GM18951 (cell line): ENCODE measurements at regions not wholly inside any gene's neighbourhood (a gene's known extent, or its start where the extent isn't known, plus 50 kb on each side); places are given as distances from the start of the nearest gene placed in this dataset.
"Not testable (repeated sequence)": the region's sequence is repeated elsewhere in the genome, so short reads cannot be mapped to it uniquely, and the experiment has no call there.

ENCODE experiments used
- POLR2A ChIP-seq: IDR thresholded peaks from 4 replicates; pipeline ENCODE4 v1.6.1; 2011; ENCODE audit warnings: mild to moderate bottlenecking; ENCODE audit not compliant: insufficient read length, insufficient read depth; ENCODE audit errors: extremely low read depth
- in situ Hi-C: fragments of 300-500 bp; cut with MboI; formaldehyde crosslinking; loops from one replicate; pipeline ENCODE4 v1.12.0; 2022; ENCODE audit warnings: low sequenced_read_pairs, mixed read lengths, inconsistent platforms; ENCODE audit not compliant: unreplicated experiment

- no peak for TF ChIP-seq POLR2A
- in situ Hi-C loops: no loop called here
Observed at GRCh38 chr10:109270173-109270572, 653.1 kb downstream of the XPNPEP1 start.

GRCh38 chr10:109264004-109264403 is 659.3 kb downstream of the XPNPEP1 start:
- in situ Hi-C loops: no loop called here
- TF ChIP-seq POLR2A: no peak

GRCh38 chr10:109261231-109261630 is 662.1 kb downstream of the XPNPEP1 start:
- in situ Hi-C loops: no loop called here
- no peak for TF ChIP-seq POLR2A

GRCh38 chr10:109259293-109259692 is 664.0 kb downstream of the XPNPEP1 start:
- no peak for TF ChIP-seq POLR2A

GRCh38 chr10:109253306-109253705 is 670.0 kb downstream of the XPNPEP1 start:
- in situ Hi-C loops: no loop called here
- TF ChIP-seq POLR2A: no peak

More at GRCh38 chr10:109259293-109259692, 664.0 kb downstream of the XPNPEP1 start:
- in situ Hi-C loops: no loop called here

- no peak for TF ChIP-seq POLR2A
- in situ Hi-C loops: no loop called here
Observed at GRCh38 chr10:109250152-109250551, 673.2 kb downstream of the XPNPEP1 start.

- in situ Hi-C loops: no loop called here
Observed at GRCh38 chr10:109247814-109248213, 675.5 kb downstream of the XPNPEP1 start.

GRCh38 chr10:109245821-109246220 is 677.5 kb downstream of the XPNPEP1 start:
- in situ Hi-C loops: no loop called here

More at GRCh38 chr10:109247814-109248213, 675.5 kb downstream of the XPNPEP1 start:
- TF ChIP-seq POLR2A: no peak

GRCh38 chr10:109239371-109239770 is 683.9 kb downstream of the XPNPEP1 start:
- no peak for TF ChIP-seq POLR2A
- in situ Hi-C loops: no loop called here

More at GRCh38 chr10:109245821-109246220, 677.5 kb downstream of the XPNPEP1 start:
- TF ChIP-seq POLR2A: no peak

- TF ChIP-seq POLR2A: no peak
- in situ Hi-C loops: no loop called here
Observed at GRCh38 chr10:109237682-109238081, 685.6 kb downstream of the XPNPEP1 start.

GRCh38 chr10:109237050-109237449 is 686.3 kb downstream of the XPNPEP1 start:
- in situ Hi-C loops: no loop called here
- no peak for TF ChIP-seq POLR2A

- in situ Hi-C loops: not testable (repeated sequence)
Observed at GRCh38 chr10:109223533-109223932, 699.8 kb downstream of the XPNPEP1 start.

GRCh38 chr10:109219935-109220605 is 703.2 kb downstream of the XPNPEP1 start:
- no peak for TF ChIP-seq POLR2A
- in situ Hi-C loops: no loop called here

- TF ChIP-seq POLR2A: no peak
Observed at GRCh38 chr10:109218207-109218606, 705.1 kb downstream of the XPNPEP1 start.

More at GRCh38 chr10:109218207-109218606, 705.1 kb downstream of the XPNPEP1 start:
- in situ Hi-C loops: no loop called here
